OCI-LY7 (cell line): ENCODE measurements at regions not wholly inside any gene's neighbourhood (a gene's known extent, or its start where the extent isn't known, plus 50 kb on each side); places are given as distances from the start of the nearest gene placed in this dataset.

Experiments used
- BruUV-seq: library from RNA; stranded (reverse); fragments of 400-500 nt; replicated peaks from 2 replicates; lab custom pipeline; 2021; lab: Mats Ljungman, UMichigan
- CTCF ChIA-PET: fragments of 300-600 bp; sonication (Branson Sonifier 250); formaldehyde crosslinking; loops from one replicate; lab custom pipeline; 2022; ENCODE audit warnings: antibody characterized with exemption; ENCODE audit not compliant: unreplicated experiment; lab: Charles Lee
- POLR2A ChIA-PET: fragments of 300-600 bp; sonication (Branson Sonifier 250); formaldehyde crosslinking; loops from one replicate; lab custom pipeline; 2022; ENCODE audit warnings: antibody characterized with exemption; lab: Charles Lee
- DNase-seq: peaks from one replicate; pipeline ENCODE4 v3.0.0-alpha.2; 2015; ENCODE audit warnings: low spot score
- H2AFZ ChIP-seq: fragments of 200-600 bp; sonication (generic), shearing (Covaris generic); 2 replicates; pipeline ENCODE4 v1.6.1; 2014; ENCODE audit warnings: mild to moderate bottlenecking, antibody characterized with exemption, low read length, moderate library complexity
- H3K27ac ChIP-seq: fragments of 200-600 bp; sonication (generic); 2 replicates; pipeline ENCODE4 v1.5.1; 2014; ENCODE audit warnings: mixed run types, low read depth, mild to moderate bottlenecking, moderate library complexity, low read length, inconsistent platforms; ENCODE audit not compliant: poor library complexity, severe bottlenecking
- H3K36me3 ChIP-seq: fragments of 200-600 bp; sonication (generic); 2 replicates; pipeline ENCODE4 v1.6.1; 2014; ENCODE audit warnings: mild to moderate bottlenecking, antibody characterized with exemption, low read length, moderate library complexity, mixed read lengths; ENCODE audit not compliant: insufficient read depth
- H3K4me1 ChIP-seq: fragments of 200-600 bp; sonication (generic); 2 replicates; pipeline ENCODE4 v1.5.1; 2014; ENCODE audit warnings: mild to moderate bottlenecking, low read length; ENCODE audit not compliant: insufficient read depth, poor library complexity, severe bottlenecking
- H3K4me2 ChIP-seq: fragments of 200-600 bp; sonication (generic); 2 replicates; pipeline ENCODE4 v1.6.1; 2014; ENCODE audit warnings: mild to moderate bottlenecking, low read length
- H3K4me3 ChIP-seq: fragments of 200-600 bp; sonication (generic); 2 replicates; pipeline ENCODE4 v1.5.1; 2014; ENCODE audit warnings: mild to moderate bottlenecking, low read depth, low read length; ENCODE audit not compliant: poor library complexity, severe bottlenecking
- H3K79me2 ChIP-seq: fragments of 200-600 bp; sonication (generic); 2 replicates; pipeline ENCODE4 v1.6.1; 2016; ENCODE audit warnings: low read depth, mild to moderate bottlenecking, low read length, moderate library complexity, mixed read lengths; ENCODE audit not compliant: insufficient read depth
- H3K9me2 ChIP-seq: fragments of 200-600 bp; sonication (generic); 2 replicates; pipeline ENCODE4 v1.6.1; 2016; ENCODE audit warnings: mild to moderate bottlenecking, low read length, mixed read lengths; ENCODE audit not compliant: insufficient read depth
- H3K9me3 ChIP-seq: fragments of 200-600 bp; sonication (generic); 2 replicates; pipeline ENCODE4 v1.6.1; 2014; ENCODE audit warnings: mild to moderate bottlenecking, mixed run types, low read length, mixed read lengths
- H4K20me1 ChIP-seq: fragments of 200-600 bp; sonication (generic); 2 replicates; pipeline ENCODE4 v1.6.1; 2014; ENCODE audit warnings: mild to moderate bottlenecking, antibody characterized with exemption, low read length, moderate library complexity, mixed read lengths; ENCODE audit not compliant: insufficient read depth
- EZH2phosphoT487 ChIP-seq: fragments of 200-600 bp; sonication (generic); IDR thresholded peaks from 2 replicates; pipeline ENCODE4 v1.6.1; 2018; ENCODE audit warnings: low read depth, borderline replicate concordance, mild to moderate bottlenecking, mixed run types, antibody characterized with exemption, low read length, moderate library complexity, mixed read lengths
- intact Hi-C: fragments of 100-400 bp; cut with micrococcal nuclease; formaldehyde crosslinking; loops from one replicate; pipeline ENCODE4 v1.10.0; 2022; ENCODE audit not compliant: unreplicated experiment
- TF ChIP-seq, protein P1 (sequence below): fragments of 200-600 bp; sonication (generic); conservative IDR thresholded peaks from 2 replicates; pipeline ENCODE4 v1.5.1; 2014; ENCODE audit warnings: mild to moderate bottlenecking, antibody characterized with exemption, low read length, moderate library complexity, mixed read lengths

DNA sequence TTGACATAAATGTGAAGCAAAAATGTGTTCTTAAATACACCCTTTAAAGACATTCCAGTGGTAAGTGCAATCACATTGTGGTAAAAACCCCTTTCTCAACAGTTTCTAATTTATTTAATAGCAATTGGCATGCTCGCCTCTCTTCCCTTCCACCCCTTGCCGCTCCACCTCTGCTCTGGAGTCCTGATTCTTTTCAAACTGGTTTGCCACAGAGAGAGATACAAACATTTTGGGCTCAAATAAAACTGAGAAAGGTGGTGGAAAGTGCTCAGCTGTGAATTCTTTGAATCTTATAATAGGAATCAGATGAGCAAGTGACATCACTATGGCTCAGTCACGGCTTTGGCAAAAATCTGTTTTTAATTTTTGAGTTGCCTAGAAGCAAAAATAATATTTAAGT is 993.9 kb downstream of the GALC start:
- peak overlapping the region; percentile 50; the same call in 1 of the 2 replicates for H2AFZ ChIP-seq
- no peaks in the 10 kb centered on the region for H3K79me2 ChIP-seq
- H3K27ac ChIP-seq, result no peak overlapping the region
- no peaks in the 10 kb centered on the region for H3K9me3 ChIP-seq
- H3K4me3 ChIP-seq, result no peak overlapping the region
- ChIA-PET CTCF (no interaction called here), POLR2A (interaction anchor here (0.6 to 1.4 kb wide), 5 partner anchors 9 to 731 kb away, joined by 3 read pairs; no protein-coding TSS in a partner anchor)
- intact Hi-C loops, result no loop called here
- no peak for DNase-seq
- no peaks in the 10 kb centered on the region for H3K4me1 ChIP-seq
- TF ChIP-seq EZH2phosphoT487, result no peak
- TF ChIP-seq, protein P1, sequence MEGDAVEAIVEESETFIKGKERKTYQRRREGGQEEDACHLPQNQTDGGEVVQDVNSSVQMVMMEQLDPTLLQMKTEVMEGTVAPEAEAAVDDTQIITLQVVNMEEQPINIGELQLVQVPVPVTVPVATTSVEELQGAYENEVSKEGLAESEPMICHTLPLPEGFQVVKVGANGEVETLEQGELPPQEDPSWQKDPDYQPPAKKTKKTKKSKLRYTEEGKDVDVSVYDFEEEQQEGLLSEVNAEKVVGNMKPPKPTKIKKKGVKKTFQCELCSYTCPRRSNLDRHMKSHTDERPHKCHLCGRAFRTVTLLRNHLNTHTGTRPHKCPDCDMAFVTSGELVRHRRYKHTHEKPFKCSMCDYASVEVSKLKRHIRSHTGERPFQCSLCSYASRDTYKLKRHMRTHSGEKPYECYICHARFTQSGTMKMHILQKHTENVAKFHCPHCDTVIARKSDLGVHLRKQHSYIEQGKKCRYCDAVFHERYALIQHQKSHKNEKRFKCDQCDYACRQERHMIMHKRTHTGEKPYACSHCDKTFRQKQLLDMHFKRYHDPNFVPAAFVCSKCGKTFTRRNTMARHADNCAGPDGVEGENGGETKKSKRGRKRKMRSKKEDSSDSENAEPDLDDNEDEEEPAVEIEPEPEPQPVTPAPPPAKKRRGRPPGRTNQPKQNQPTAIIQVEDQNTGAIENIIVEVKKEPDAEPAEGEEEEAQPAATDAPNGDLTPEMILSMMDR, result no peak
- H3K4me2 ChIP-seq, result no peak overlapping the region
- H3K36me3 ChIP-seq, result no peaks in the 10 kb centered on the region
- H4K20me1 ChIP-seq, result no peaks in the 10 kb centered on the region
- no peaks in the 10 kb centered on the region for H3K9me2 ChIP-seq
- BruUV-seq, result no TSS peak

DNA sequence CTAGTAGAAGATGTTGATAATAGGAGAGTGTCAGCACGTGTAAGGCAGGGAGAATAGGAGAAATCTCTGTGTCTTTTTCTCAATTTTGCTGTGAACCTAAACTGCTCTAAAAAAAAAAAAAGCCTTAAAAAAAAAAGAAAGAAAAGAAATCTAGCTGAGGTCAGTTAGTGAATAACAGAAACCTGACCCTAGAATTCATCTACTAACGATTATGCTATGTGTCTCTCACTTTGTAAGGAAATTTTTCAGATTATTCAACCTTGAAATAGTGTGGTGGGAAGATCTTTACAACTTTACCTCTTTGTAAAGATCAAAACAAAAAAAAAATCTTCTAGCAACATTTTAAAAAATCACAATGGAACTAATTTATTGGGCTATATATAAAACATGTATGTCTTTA is 995.7 kb downstream of the GALC start:
- TF ChIP-seq, protein P1, result no peak
- Histone ChIP-seq H4K20me1 (no peaks in the 10 kb centered on the region), H3K27ac (no peak overlapping the region), H3K4me3 (no peak overlapping the region), H3K9me3 (no peaks in the 10 kb centered on the region), H3K79me2 (no peaks in the 10 kb centered on the region), H3K4me2 (no peak overlapping the region), H3K4me1 (no peaks in the 10 kb centered on the region), H3K36me3 (no peaks in the 10 kb centered on the region), H2AFZ (no peak overlapping the region), H3K9me2 (no peaks in the 10 kb centered on the region)
- DNase-seq, result no peak
- POLR2A ChIA-PET, result interaction anchor here (0.6 kb wide), 1 partner anchor 138 kb away, joined by 3 read pairs; no protein-coding TSS in a partner anchor
- no TSS peak for BruUV-seq
- intact Hi-C loops, result no loop called here
- CTCF ChIA-PET, result no interaction called here

DNA sequence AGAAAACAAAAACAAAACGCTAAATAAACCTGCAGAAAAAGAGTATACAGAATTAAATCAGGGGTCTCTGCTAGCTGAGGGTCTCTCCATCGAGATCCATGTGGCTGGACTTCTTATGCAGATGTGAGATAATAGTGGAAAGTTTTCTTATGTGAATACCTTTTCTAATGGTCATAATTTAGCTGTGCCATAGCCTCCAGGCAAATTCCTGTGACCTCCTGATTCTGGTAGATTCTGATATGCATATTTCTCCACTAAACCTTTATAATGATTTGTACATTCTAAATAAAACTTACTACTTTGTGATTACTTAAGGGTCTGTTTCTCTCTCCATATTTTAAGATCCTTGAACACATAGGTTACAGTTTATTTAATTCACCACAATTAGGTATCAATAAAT is 1002.6 kb downstream of the GALC start:
- H3K27ac ChIP-seq, result no peak overlapping the region
- DNase-seq, result no peak
- no peak overlapping the region for H3K4me2 ChIP-seq
- H3K79me2 ChIP-seq, result no peaks in the 10 kb centered on the region
- no TSS peak for BruUV-seq
- H3K4me1 ChIP-seq, result no peaks in the 10 kb centered on the region
- TF ChIP-seq, protein P1, result no peak
- no peak for TF ChIP-seq EZH2phosphoT487
- H3K9me3 ChIP-seq, result 0 out of 2 replicates have a peak, but pooled peaks cover 4% of the 10 kb centered on the region
- no peaks in the 10 kb centered on the region for H4K20me1 ChIP-seq
- H3K36me3 ChIP-seq, result no peaks in the 10 kb centered on the region
- H2AFZ ChIP-seq, result peak overlapping the region; percentile 49; the same call in 1 of the 2 replicates
- no peaks in the 10 kb centered on the region for H3K9me2 ChIP-seq
- no peak overlapping the region for H3K4me3 ChIP-seq
- ChIA-PET CTCF (no interaction called here), POLR2A (interaction anchor here (1.3 kb wide), 1 partner anchor 10 kb away, joined by 3 read pairs; no protein-coding TSS in a partner anchor)
- intact Hi-C loops, result no loop called here
